ENCODE measurements at regions not wholly inside any gene's neighbourhood (a gene's known extent, or its start where the extent isn't known, plus 50 kb on each side); places are given as distances from the start of the nearest gene placed in this dataset.

DNA sequence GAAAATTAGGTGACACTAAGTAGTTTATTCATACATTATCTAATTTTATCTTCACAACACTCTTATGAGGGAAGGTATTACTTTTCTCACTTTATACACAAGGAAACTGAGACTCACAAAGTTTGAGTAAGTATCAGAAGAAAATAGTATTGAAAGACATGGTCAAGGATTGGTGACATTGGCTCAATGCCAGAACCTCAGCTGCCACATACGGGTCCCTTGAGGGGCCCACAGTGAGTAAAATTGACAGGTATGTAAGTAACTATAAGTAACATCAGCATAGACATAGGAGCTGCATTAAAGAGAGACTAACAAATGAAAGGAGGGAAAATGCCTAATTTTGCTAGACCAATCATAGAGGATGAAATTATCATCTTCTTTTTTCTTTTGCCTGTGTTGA is 134.1 kb downstream of the COX18 start:
- TF ChIP-seq, protein P1, sequence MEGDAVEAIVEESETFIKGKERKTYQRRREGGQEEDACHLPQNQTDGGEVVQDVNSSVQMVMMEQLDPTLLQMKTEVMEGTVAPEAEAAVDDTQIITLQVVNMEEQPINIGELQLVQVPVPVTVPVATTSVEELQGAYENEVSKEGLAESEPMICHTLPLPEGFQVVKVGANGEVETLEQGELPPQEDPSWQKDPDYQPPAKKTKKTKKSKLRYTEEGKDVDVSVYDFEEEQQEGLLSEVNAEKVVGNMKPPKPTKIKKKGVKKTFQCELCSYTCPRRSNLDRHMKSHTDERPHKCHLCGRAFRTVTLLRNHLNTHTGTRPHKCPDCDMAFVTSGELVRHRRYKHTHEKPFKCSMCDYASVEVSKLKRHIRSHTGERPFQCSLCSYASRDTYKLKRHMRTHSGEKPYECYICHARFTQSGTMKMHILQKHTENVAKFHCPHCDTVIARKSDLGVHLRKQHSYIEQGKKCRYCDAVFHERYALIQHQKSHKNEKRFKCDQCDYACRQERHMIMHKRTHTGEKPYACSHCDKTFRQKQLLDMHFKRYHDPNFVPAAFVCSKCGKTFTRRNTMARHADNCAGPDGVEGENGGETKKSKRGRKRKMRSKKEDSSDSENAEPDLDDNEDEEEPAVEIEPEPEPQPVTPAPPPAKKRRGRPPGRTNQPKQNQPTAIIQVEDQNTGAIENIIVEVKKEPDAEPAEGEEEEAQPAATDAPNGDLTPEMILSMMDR (conservative IDR thresholded peaks at IDR 0.05; ENCODE audit: low read depth, low read length), result no peak
- TF ChIP-seq EZH2 (IDR thresholded peaks at IDR 0.05; ENCODE audit: borderline replicate concordance, low read depth, low read length, poor library complexity, severe bottlenecking), result no peak
